ENCODE measurements at regions not wholly inside any gene's neighbourhood (a gene's known extent, or its start where the extent isn't known, plus 50 kb on each side); places are given as distances from the start of the nearest gene placed in this dataset.

GRCh38 chr2:173759959-173760358 is 205.2 kb downstream of the SP3 start:
- TF ChIP-seq, protein P1, sequence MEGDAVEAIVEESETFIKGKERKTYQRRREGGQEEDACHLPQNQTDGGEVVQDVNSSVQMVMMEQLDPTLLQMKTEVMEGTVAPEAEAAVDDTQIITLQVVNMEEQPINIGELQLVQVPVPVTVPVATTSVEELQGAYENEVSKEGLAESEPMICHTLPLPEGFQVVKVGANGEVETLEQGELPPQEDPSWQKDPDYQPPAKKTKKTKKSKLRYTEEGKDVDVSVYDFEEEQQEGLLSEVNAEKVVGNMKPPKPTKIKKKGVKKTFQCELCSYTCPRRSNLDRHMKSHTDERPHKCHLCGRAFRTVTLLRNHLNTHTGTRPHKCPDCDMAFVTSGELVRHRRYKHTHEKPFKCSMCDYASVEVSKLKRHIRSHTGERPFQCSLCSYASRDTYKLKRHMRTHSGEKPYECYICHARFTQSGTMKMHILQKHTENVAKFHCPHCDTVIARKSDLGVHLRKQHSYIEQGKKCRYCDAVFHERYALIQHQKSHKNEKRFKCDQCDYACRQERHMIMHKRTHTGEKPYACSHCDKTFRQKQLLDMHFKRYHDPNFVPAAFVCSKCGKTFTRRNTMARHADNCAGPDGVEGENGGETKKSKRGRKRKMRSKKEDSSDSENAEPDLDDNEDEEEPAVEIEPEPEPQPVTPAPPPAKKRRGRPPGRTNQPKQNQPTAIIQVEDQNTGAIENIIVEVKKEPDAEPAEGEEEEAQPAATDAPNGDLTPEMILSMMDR (IDR thresholded peaks at IDR 0.05): no peak
- TF ChIP-seq POLR2AphosphoS5 (IDR thresholded peaks at IDR 0.05): no peak

All from stomach (tissue), 4 donors.